ENCODE measurements at regions not wholly inside any gene's neighbourhood (a gene's known extent, or its start where the extent isn't known, plus 50 kb on each side); places are given as distances from the start of the nearest gene placed in this dataset.

DNA sequence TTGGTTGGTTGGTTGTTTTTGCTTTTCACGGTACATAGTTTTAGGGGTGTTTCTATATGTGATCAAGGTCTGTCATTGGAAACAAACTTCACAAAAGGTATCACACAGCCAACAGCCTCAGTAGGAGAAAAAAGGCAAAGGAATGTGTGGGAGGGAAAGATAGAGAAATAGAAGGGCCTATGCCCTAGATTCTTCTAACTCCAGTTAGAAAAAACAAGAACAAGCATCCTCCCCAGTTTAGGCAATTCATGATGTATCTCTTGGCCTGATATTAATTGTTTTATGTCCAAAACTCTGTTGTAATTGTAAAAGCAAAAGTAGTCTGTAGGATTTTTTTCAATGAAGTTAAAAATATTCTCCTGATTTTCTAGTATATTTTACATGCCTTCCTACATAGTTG lies 192.4 kb upstream of the EDNRA start:
- H3K27ac Mint-ChIP-seq = no peak overlapping the region

More for the DNA sequence above, 192.4 kb upstream of the EDNRA start:
- no peak for TF ChIP-seq CTCF (conservative IDR thresholded peaks at IDR 0.05)
- H4K5ac ChIP-seq (ENCODE audit: insufficient read length, low read depth, low read length) = no peak overlapping the region
- H3K14ac ChIP-seq (ENCODE audit: insufficient read depth, low read length) = no peak overlapping the region
- H3K4me1 ChIP-seq (ENCODE audit: insufficient read depth, low read length) = no peaks in the 10 kb centered on the region
- H3K18ac ChIP-seq (ENCODE audit: insufficient read length, low read depth, low read length) = no peak overlapping the region
- no peaks in the 10 kb centered on the region for H3K23me2 ChIP-seq (ENCODE audit: insufficient read length, low read depth, low read length, poor library complexity, severe bottlenecking)
- H3K79me1 ChIP-seq (ENCODE audit: insufficient read depth, low read depth, low read length, poor library complexity, severe bottlenecking) = no peaks in the 10 kb centered on the region
- no peak overlapping the region for H2AK5ac ChIP-seq (ENCODE audit: insufficient read length, low read length)
- H2BK120ac ChIP-seq (ENCODE audit: low read depth, low read length, poor library complexity, severe bottlenecking) = no peak overlapping the region
- no peak overlapping the region for H4K91ac ChIP-seq (ENCODE audit: insufficient read length, low read depth, low read length)
- H3K23ac ChIP-seq (ENCODE audit: insufficient read length, low read depth, low read length) = no peak overlapping the region
- H4K8ac ChIP-seq (replicated peaks; ENCODE audit: insufficient read length, low read depth, low read length) = no peak overlapping the region
- H2AFZ ChIP-seq (ENCODE audit: low read length) = no peak overlapping the region
- DNase-seq = no peak
- no peak overlapping the region for H3K56ac ChIP-seq (ENCODE audit: insufficient read length, low read depth, low read length)
- H3K27ac ChIP-seq (ENCODE audit: insufficient read length, low read depth, low read length) = no peak overlapping the region
- Mint-ChIP-seq H3K27me3 (ENCODE audit: low read depth) (no peaks in the 10 kb centered on the region), H3K36me3 (ENCODE audit: insufficient read depth in 1 of 3, low read depth in 3 of 3) (no peaks in the 10 kb centered on the region), H3K4me3 (no peak overlapping the region), H3K4me1 (peaks cover 2 to 7% of the 10 kb centered on the region in 2 experiments; a peak in 2 of 4 replicates), H3K9me3 (no peaks in the 10 kb centered on the region; a peak in 2 of 5 replicates)
- no peak overlapping the region for H2BK15ac ChIP-seq (ENCODE audit: low read depth, low read length)
- H3K9me3 ChIP-seq (ENCODE audit: control insufficient read depth, low read depth, low read length) = no peaks in the 10 kb centered on the region
- H3T11ph ChIP-seq (ENCODE audit: low read length) = no peak overlapping the region
- WGBS (ENCODE audit: extremely low coverage, insufficient read length, low lambda C conversion rate) = no CpG with 5 or more reads among the region's 1 CpG
- no peaks in the 10 kb centered on the region for H4K20me1 ChIP-seq (ENCODE audit: control insufficient read depth, insufficient read depth, insufficient read length)
- H2BK20ac ChIP-seq (ENCODE audit: low read depth, low read length, poor library complexity, severe bottlenecking) = no peak overlapping the region
- H2BK12ac ChIP-seq (ENCODE audit: insufficient read length, low read depth, low read length) = no peak overlapping the region
- H3K4me2 ChIP-seq (ENCODE audit: insufficient read depth, insufficient read length, low read length) = no peak overlapping the region
- no peak overlapping the region for H3K9ac ChIP-seq (ENCODE audit: extremely low read depth, insufficient read length, low read length)
- no peak overlapping the region for H3K4ac ChIP-seq (ENCODE audit: low read depth, low read length)
- H3K79me2 ChIP-seq (ENCODE audit: insufficient read depth, low read length) = no peaks in the 10 kb centered on the region
- H3K27me3 ChIP-seq (ENCODE audit: insufficient read depth, low read length) = no peaks in the 10 kb centered on the region
- H2BK5ac ChIP-seq (ENCODE audit: insufficient read length, low read length) = no peak overlapping the region

Data from H9 (cell line).